ENCODE measurements at regions not wholly inside any gene's neighbourhood (a gene's known extent, or its start where the extent isn't known, plus 50 kb on each side); places are given as distances from the start of the nearest gene placed in this dataset.

DNA sequence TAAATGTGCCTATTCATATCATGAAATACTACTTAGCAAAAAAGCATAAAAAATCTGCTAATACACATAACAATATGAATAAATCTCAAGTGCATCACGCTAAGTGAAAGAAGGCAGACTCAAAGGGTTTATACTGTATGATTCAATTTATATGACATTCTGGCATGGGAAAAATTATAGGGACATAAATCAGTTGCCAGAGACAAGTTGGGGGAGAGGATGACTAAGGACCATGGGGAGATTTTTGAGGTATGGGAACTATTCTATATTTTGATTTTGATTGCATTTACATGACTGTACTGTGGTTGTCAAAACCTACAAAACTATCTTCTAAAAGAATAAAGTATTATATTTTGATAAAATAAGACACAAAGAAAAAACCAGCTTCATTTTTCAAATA, 650.3 kb upstream of the NR5A2 start:
- DNase-seq: no peak

DNA sequence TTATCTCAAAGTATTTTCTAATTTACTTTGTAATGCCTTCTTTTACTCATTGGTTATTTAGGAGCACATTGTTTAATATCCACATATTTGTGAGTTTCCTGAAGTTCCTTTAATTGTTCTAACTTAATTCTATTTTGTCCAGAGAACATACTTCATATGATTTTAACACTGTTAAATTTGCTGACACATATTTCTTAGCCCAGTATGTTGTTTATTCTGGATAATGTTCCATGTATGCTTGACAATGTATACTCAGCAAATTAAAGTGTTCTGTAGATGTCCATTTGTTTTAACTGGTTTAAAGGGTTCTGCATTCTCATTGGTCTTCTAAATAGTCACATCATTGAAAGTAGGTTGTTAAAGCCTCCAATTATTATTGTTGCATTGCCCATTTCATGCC, 643.7 kb upstream of the NR5A2 start:
- DNase-seq: no peak

DNA sequence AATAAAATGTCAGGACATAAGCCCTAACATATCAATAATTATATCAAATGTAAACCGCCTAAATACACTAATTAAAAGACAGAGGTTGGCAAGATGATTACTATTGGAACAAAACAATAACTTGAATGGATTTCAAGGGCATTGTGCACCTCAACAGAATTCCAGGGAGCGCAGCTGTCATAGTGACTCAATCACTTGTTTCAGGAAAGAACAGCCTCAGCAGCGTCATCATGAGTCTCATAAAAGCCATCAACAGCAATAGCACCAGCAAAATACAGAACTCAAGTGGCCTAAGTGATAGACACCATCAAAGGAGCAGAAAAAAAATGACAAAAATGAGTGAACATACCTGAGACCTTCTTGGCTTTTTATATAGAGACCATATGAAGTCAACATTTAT, 632.7 kb upstream of the NR5A2 start:
- no peak for DNase-seq

DNA sequence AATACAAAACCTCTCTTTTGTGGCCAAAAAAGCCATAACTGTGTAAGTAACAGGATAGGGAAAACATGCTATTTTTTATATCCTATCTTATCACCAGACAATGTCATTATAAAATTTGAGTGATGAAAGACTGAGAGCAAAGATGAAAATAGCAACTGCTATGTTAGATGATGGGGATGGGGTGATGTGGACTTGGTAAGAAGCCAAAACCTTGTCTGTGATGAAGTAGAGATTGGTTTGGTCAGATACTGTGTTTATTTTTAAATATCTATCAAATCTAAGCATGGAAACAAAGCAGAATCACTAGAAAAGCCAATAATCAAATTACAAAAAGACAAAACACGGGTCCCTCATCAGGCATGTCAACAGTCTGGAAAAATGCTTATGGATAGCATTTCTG, 631.1 kb upstream of the NR5A2 start:
- no peak for DNase-seq

DNA sequence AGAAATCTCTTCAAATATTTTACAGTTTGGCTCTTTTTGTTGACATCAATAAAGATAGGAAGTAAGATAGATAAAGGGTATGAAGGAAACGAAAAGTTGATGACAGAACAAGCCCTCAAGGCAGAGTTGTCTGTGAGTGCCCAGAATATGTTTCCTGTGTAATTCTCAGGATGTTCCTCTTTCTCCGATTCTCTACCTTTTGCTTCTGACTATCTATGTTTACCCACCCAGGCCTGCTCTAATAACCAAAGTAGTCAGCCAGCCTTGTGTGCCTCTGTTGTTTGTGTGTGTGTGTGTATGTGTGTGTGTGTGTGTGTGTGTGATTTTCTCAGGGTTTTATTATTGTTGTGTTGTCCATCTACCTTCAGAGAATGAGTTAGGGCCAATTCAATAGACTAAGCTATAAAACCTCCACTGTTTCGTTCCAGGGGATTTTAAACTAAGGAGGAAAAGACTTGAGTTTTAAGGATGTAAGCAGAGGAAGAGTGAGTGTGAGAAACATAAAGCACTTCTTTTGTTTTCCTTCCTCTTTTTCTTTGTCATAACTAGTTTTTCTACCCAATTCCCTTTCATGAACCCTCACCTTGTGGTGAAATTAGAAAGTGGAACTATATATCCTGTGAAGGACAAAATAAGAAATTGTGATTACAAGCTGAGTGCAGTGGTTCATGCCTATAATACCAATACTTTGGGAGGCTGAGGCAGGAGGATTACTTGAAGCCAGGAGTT, 627.4 kb upstream of the NR5A2 start:
- no peak for DNase-seq

DNA sequence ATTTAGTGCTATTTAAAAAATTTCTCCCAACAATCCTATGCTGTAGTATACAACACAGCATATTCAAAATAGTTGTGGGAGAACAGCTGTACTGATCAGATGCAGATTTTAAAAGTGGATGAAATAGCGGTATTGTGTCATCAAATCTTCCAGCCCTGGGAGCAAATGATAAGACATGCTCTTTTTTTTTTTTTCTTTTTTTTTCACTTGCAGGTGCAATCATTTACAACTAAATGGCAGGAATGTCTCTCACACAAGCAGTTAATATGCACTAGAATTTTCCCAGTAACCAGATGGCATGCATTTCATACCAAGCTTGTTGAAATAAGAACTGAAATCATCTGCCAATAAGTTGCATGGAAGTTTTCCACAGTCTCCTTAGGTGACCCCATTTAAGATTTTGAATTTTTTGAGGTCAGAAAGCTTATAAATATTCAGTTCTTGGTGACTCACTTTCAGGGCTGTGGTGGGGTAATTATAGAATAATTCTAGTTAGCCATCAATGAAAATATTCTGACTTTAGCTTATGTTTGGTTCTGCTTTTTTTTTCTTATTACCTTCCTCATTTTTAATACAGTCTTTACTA, 623.9 kb upstream of the NR5A2 start:
- DNase-seq: no peak

DNA sequence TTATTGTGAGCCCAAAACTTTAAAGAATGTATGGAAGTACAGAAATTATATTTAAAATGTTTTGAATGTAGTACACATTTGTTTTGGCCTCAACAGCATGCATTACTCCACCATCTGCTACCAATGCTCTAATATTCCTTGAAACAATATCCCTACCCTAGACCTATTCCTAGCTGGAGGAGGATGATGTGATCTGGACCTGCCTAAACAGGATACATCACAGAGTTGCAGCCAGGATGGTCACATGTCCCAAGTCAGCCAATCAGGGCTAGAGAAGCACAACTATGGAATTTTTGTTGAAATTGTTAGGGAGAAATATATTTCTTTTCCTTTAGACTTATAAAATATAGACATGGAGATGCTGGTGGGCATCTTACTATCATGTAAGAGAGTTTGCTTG, 623.3 kb upstream of the NR5A2 start:
- DNase-seq: no peak

DNA sequence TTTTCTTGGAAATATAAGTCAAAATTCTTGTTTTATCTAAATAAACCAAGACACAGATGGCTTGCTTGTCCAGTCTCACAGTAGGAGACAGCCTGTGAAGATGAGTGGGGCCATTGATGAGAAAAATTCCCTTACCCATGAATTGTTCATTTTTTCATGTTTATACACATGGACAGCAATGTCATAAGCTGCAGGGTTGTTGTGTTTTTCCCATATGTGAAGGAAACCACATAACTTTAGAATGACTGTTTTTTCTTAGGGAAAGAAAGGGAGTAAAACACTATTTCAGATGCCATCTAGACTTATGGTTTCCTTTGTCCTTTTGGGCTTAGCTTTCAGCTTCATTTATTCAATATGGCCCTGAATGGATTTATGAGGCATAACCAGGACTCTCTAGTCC, 622.5 kb upstream of the NR5A2 start:
- DNase-seq: no peak

DNA sequence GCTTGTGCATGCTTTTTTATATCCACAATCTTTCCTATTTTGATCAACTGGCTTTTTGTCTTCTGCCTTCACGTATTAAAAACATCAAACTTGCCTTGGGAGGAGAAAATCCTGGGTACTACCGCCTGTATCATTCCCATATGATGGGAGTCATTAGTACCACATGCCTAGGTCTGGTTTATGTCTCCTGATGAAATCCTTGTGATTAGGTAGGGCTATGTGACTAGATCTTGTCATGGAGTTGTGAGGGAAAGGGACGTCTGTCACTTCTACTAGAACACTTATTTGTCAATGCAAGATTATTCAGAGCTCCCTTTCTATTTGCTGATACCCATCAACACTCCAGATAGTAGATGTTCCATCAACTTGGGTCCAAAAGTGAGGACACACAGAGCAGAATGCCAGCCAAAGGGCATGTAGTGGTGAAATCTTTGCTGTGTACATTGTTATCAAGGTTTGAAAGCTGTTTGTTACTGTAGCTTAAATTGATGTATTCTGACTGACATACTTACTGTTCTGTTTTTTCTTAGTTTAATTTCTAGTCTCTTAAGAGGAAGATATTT, 621.8 kb upstream of the NR5A2 start:
- DNase-seq: no peak

DNA sequence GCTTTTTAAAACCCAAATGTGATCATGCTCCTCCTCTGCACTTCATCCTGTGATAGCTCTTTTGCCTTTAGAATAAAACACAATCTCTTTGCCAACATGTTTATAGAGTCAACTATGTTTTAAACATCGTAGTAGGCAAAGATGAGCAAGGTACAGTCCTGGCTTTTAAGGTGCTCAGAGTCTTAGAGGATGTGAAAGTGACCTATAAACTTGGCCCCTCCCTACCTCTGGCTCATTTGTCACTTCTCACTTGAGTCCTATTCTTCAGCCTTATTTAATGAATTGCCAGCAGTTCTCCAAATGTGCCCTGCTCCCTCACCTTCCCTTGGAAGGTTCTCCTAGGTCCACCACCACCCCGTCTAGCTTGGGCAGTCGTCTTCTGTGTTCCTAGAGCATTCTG, 617.0 kb upstream of the NR5A2 start:
- no peak for DNase-seq

DNA sequence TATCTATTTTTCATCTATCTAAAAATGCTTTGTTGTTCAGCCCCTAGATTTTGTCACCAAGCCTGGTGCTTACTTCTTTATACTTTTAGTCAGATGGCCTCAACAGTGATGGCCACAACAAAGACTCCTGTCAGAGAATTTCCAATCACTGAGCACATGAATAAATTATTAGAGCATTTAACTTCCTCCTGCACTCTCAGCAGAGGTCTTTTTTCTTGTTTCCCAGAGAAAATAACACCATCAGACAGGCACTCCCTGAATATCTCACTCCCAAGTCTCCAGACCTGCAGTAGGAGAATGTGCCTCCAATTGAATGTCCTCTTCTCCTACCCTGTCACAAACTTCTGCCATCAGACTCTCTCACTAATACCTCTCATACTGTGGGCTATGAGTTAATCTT, 616.0 kb upstream of the NR5A2 start:
- no peak for DNase-seq

DNA sequence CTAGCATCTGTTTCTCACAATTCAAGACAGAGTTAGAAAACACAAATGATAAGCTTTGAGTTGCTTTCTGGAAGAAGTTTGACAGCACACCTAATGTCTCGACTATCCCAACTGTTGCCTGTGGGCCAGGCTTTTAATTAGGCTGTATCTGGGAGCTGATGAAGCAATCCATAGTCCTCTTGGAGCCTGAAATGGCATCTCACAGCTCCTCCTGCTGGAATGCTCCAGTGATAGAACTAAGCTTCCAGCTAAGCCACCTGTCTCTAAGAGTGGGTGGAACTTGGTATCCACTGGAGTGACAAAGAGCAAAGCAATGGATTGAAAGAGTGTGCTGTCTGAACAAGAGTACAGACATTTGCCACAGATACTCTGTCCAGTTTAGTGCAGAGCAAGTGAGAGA, 605.3 kb upstream of the NR5A2 start:
- no peak for DNase-seq

DNA sequence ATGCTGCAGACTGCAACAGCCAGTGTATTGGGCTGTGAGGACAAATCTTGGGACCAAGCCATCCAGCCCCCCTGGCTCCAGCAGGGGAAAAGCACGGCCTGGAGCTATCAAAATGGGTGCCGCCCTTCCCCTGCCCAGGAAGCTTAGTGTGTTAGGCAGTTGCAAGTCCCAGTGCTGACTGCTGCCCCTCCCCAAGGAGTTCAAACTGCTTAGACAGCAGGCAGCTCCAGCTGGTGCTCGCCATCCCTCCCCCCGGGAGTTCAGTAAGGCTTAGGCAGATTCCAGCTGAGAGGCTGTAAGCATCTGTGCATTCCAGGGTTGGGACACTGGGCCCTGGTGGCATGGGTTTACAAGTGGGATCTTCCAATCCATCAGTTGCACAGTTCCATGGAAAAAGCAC, 579.6 kb upstream of the NR5A2 start:
- no peak for DNase-seq

DNA sequence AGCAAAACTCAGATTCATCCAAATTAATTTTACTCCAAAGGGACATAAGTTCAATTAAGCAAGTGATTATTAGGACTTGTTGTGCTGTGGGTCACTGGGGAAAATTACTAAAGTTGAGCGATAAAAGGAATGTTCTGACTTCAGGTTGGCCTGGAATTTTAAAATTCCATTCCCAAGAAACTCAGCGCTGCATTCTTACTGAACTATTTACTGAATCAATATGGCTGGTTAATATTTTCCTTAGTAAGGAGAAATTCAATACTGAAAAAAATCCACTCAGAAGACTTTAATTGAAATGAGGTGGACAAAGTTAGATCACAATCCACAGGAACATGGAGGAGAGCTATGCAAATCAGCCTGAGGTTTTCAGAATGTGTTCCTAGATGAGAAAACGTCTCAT, 578.9 kb upstream of the NR5A2 start:
- DNase-seq: no peak

DNA sequence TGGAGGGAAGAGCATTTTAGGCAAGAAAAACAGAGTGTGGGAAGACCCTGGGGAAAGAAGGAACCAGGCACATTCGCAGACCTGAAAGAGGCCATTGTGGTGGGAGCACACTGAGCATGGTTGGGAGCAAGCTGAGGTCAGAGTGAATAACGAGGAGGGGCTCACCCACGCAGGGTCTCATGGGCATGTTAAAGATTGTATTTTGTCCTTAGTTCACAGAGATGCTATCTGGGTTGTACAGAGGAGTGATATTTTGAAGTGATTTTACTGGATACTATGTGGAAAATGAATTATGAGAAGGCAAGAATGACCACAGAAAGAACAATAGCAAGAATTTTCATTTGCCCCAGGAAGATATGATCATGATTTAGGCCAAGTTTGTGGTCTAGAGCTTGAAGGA, 578.3 kb upstream of the NR5A2 start:
- DNase-seq: no peak

DNA sequence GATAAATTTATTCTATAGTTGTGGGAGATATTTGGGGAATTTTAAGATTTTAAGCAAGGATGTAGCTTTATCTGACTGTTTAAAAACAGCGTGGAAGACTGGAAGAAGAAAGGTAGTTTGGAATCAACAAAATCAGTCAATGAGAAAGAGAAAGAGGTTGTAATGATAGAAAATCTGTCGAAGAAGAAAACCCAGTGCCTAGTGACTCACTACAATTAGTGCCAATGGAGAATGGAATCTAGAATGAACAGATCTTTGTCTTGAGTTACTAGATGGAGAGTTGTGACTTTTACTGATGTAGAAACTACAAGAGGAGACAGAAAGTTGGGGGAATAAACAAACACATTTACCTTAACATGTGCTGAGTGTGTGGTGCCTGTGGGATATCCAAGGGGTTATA, 577.8 kb upstream of the NR5A2 start:
- DNase-seq: no peak

DNA sequence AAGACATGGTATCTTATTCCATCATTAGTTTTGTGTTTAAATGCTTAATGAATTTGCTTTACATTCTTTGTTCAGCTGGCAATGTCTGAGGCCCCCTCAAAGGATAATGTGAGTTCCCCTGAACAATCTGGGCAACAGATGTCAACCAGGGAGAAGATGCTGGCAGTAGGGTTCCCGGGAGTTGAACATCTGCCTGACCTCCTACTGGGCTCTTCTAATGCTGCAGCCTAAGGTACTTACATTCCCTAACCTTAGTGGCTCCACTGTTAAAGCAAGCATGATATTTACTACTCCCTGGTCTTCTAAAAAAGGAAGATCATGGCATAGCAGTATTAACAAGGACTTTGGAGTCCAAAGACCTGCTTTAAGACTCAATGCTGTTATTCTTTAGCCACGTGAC, 574.9 kb upstream of the NR5A2 start:
- DNase-seq: no peak

DNA sequence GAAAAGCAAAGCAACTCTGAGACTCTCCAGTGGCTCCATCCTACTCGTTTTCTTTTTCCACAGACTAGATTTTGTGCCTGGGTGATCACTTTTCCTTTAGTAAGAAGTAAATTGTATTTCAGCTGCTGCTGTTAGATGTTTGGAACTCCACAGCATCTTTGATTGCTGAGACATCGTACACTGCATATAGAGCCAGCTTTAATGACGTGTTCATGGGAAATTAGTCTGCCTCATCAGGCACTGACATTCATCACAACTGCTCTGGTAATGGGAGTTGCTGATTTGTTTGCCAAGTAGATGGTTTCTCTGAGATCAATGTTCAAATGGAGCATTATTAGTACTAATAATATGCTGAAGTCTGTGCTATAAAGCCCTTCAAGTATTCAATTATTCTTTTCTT, 573.8 kb upstream of the NR5A2 start:
- DNase-seq: no peak

DNA sequence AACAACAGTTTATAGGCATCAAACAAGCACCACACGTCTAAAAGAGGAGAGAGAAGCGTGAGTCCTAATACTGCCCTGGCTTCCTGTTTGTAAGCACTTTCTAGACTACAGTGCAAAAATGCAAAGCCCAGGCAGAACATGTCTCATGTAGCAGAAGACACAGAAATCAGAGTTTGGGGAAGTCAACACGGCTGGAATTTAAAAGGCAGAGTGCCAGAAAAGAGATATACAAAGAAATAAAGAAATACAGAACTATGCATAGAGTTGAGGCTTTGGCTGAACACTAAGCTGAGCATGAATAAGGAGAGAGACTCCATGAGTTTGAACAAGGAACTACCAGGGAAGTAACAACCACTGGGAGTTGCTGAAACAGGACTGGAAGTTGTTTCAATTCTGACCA, 566.6 kb upstream of the NR5A2 start:
- DNase-seq: no peak

DNA sequence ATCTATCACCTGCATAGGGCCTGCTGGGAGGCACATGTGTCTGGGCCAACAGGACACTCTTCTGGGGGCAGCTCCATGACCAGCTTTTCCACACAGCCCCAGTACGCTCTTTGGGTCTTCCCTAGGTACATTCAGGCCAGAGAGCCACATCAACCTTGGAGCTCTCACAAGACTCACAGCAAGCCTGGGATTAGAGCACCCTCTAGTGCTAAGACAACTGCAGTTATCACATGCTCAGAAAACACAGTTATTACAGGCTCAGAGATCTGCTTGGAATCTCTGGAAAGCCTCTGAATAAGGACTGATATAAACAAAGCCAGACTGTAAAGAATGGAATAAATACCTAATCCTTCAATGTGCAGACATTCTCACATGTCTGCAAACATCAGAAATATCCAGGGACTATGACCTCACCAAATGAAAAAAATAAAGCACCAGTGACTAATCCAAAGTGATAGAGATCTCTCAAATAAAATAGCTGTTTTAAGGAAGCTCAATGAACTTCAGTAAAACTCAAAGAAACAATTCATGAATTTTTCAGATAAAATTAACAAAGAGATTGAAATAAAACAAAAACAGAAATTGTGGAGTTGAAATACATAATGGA, 563.9 kb upstream of the NR5A2 start:
- DNase-seq: no peak

DNA sequence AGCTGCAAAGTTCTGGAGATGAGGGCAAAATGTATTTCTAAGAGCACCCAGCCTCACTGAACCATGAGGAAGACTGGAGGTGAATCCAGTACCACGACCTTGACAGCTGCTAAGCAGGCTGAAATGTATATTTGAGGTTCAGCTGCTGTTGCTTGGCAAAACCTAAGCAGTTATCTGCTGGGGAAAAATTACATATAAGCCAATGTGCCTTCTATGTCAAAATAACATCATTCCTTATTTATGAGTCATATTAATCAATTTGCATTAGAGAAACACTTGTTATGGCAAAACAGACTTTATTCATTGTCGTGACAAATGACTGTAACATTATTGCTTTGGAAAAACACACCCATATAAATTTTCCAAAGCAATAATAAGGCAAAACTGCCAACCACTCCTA, 560.5 kb upstream of the NR5A2 start:
- DNase-seq: no peak

DNA sequence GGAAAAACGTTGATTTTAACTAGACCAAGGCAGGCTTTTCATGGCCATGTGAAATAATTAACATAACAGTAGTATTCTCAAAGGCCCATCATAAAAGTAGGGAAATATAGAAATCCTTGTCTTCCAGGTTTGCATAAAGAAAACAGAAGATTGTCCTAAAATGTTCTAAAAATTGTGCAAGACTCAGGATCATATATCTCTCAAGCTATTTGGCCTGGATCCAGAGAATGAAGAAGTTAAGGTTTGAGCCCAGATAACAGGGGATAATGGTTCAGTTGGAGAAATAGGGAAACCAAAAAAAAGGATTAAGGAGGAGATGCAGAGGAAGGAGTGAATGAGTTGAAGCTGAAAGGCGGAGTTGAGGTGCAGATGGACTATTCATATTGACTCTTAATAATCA, 555.5 kb upstream of the NR5A2 start:
- no peak for DNase-seq

DNA sequence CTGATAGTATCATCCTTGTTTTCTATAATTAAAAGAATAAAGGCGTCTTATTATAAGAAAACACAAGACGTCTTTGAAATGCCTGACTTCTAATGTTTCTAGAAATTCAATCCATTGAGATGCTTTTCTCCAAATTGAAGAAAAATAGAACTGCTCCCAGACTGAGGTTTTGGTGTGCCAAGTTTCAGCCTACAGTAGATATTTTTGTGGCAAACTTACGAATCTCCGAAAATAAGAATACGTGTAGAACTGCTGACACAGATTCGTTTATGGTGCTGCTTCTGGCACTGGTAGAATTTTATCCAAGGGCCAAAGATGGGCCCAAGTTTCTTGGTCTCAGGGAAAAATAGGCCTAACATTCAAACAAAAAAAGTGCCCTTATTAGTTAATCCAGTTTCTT, 554.5 kb upstream of the NR5A2 start:
- no peak for DNase-seq

DNA sequence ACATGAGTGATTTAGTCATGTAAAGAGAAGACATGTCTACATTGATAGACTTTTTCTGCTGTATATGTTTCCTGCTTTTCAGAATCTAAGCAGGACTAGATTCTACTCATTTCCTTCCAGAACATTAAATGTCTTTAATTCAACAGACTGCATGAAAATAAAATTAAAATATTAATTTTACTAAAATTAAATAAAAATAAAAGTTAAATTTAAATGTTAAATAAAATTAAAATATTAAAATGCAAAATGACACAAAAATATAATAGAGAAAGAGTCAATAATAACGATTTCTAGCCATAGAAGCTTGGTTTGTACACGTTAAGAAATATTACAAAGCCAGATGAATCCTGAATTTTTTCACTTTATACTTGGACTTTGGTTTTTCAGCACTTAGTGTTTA, 552.8 kb upstream of the NR5A2 start:
- DNase-seq: no peak

DNA sequence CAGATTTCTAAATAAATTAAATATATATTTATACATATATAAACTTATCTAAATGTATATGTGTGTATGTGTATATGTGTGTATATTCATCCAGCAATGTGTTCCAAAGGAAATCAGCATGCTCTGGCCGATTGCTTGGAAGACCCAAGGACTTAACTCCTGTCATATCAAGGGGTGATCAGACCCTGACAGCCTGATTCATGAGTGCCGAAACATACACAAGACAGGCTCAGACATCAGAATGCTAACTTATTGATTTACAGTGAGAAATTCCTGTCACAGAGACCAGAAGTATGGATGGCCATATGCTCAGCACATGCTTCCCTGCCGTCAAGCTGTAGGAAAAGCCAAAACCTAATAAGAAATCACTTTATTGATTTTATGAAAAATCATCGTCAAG, 545.1 kb upstream of the NR5A2 start:
- DNase-seq: no peak

Data from DMS153 (cell line).